Osteoblast (primary cell): ENCODE measurements at regions not wholly inside any gene's neighbourhood (a gene's known extent, or its start where the extent isn't known, plus 50 kb on each side); places are given as distances from the start of the nearest gene placed in this dataset.

ENCODE experiments used
- DNase-seq: peaks from one replicate; pipeline ENCODE4 v3.0.0; 2011; ENCODE audit warnings: low spot score, mixed read lengths; ENCODE audit not compliant: insufficient read length; ENCODE audit errors: missing footprints
- H2AFZ ChIP-seq: 2 replicates; pipeline ENCODE4 v1.6.0; 2011; ENCODE audit warnings: mild to moderate bottlenecking, low read length
- H3K27ac ChIP-seq: 2 replicates; pipeline ENCODE4 v1.5.1; 2011; ENCODE audit warnings: mild to moderate bottlenecking, low read depth, low read length, moderate library complexity
- H3K27me3 ChIP-seq: 2 replicates; pipeline ENCODE4 v1.6.0; 2012; ENCODE audit warnings: mild to moderate bottlenecking, control low read depth, inconsistent platforms, low read length, moderate library complexity; ENCODE audit not compliant: insufficient read depth
- H3K36me3 ChIP-seq: 2 replicates; pipeline ENCODE4 v1.5.1; 2011; ENCODE audit warnings: mild to moderate bottlenecking, low read length, control low read depth, moderate library complexity; ENCODE audit not compliant: insufficient read depth
- H3K4me1 ChIP-seq: 2 replicates; pipeline ENCODE4 v1.5.1; 2011; ENCODE audit warnings: mild to moderate bottlenecking, low read length, control low read depth, moderate library complexity; ENCODE audit not compliant: insufficient read depth
- H3K4me2 ChIP-seq: 2 replicates; pipeline ENCODE4 v1.6.0; 2011; ENCODE audit warnings: mild to moderate bottlenecking, low read length; ENCODE audit not compliant: insufficient read depth
- H3K4me3 ChIP-seq: fragments of 200-600 bp; sonication (generic); 3 replicates; pipeline ENCODE4 v1.5.1; 2012; ENCODE audit warnings: mild to moderate bottlenecking, low read length, inconsistent platforms; ENCODE audit not compliant: insufficient read depth
- H3K79me2 ChIP-seq: 2 replicates; pipeline ENCODE4 v1.6.0; 2012; ENCODE audit warnings: mild to moderate bottlenecking, low read length, control low read depth, inconsistent platforms; ENCODE audit not compliant: insufficient read depth
- H3K9me3 ChIP-seq: 2 replicates; pipeline ENCODE4 v1.5.1; 2011; ENCODE audit warnings: low read depth, low read length, control low read depth
- H4K20me1 ChIP-seq: 2 replicates; pipeline ENCODE4 v1.6.0; 2012; ENCODE audit warnings: mild to moderate bottlenecking, low read length, control low read depth; ENCODE audit not compliant: insufficient read depth
- TF ChIP-seq, protein P1 (sequence below): IDR thresholded peaks from 2 replicates; pipeline ENCODE4 v1.5.1; 2011; ENCODE audit warnings: mild to moderate bottlenecking, low read depth, low read length, moderate library complexity; ENCODE audit errors: extremely low read depth

- H3K4me3 ChIP-seq = no peak overlapping the region
- no peak overlapping the region for H3K27ac ChIP-seq
- H3K4me2 ChIP-seq = no peak overlapping the region
- no peak for DNase-seq
- no peaks in the 10 kb centered on the region for H3K4me1 ChIP-seq
- H3K9me3 ChIP-seq = no peaks in the 10 kb centered on the region
- no peaks in the 10 kb centered on the region for H3K27me3 ChIP-seq
- H2AFZ ChIP-seq = no peak overlapping the region
- H3K36me3 ChIP-seq = no peaks in the 10 kb centered on the region
- TF ChIP-seq, protein P1, sequence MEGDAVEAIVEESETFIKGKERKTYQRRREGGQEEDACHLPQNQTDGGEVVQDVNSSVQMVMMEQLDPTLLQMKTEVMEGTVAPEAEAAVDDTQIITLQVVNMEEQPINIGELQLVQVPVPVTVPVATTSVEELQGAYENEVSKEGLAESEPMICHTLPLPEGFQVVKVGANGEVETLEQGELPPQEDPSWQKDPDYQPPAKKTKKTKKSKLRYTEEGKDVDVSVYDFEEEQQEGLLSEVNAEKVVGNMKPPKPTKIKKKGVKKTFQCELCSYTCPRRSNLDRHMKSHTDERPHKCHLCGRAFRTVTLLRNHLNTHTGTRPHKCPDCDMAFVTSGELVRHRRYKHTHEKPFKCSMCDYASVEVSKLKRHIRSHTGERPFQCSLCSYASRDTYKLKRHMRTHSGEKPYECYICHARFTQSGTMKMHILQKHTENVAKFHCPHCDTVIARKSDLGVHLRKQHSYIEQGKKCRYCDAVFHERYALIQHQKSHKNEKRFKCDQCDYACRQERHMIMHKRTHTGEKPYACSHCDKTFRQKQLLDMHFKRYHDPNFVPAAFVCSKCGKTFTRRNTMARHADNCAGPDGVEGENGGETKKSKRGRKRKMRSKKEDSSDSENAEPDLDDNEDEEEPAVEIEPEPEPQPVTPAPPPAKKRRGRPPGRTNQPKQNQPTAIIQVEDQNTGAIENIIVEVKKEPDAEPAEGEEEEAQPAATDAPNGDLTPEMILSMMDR = no peak
- no peaks in the 10 kb centered on the region for H3K79me2 ChIP-seq
- H4K20me1 ChIP-seq = no peaks in the 10 kb centered on the region
Observed at GRCh38 chr5:44613936-44614335, 194.8 kb upstream of the MRPS30 start.

GRCh38 chr5:44605926-44606325, 202.8 kb upstream of the MRPS30 start:
- Histone ChIP-seq H3K27ac (no peak overlapping the region), H2AFZ (no peak overlapping the region), H3K27me3 (no peaks in the 10 kb centered on the region), H3K4me3 (no peak overlapping the region), H3K9me3 (no peaks in the 10 kb centered on the region), H3K36me3 (no peaks in the 10 kb centered on the region), H4K20me1 (no peaks in the 10 kb centered on the region), H3K79me2 (no peaks in the 10 kb centered on the region), H3K4me2 (no peak overlapping the region), H3K4me1 (no peaks in the 10 kb centered on the region)
- DNase-seq = no peak
- TF ChIP-seq, protein P1 = no peak

DNA sequence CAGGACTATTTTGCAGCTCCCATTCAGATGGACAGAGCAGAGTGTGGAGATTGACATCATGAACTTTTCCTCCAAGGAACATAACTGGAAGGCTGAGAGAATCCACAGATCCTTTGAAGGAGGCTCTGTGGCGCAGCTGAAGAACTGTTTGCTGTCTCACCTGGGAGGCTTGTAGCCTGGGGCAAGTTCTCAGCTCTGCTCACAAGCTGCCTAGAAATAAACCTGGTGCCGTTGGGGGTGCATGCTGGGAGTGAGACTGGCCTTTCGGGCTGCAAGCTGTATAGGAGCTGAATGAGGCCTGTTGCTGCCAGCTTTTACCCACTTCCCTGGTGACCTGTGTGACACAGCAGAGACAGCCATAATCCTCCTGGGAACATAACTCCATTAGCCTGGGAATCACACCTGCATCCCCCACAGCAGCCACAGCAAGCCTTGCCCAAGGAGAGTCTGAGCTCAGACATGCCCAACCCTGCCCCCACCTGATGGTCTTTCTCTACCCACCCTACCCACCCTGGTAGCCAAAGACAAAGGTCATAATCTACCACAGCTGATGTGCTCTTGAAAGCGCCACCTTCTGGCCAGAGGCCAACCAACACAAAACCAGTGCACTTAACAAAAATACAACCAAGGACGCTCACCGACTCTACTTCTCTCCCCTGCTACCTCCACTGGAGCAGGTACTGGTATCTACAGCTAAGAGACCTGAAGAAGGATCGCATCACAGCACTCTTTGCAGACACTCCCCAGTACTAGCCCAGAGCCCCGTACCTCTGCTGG, 205.1 kb upstream of the MRPS30 start:
- no peak overlapping the region for H3K4me3 ChIP-seq
- H2AFZ ChIP-seq = no peak overlapping the region

DNA sequence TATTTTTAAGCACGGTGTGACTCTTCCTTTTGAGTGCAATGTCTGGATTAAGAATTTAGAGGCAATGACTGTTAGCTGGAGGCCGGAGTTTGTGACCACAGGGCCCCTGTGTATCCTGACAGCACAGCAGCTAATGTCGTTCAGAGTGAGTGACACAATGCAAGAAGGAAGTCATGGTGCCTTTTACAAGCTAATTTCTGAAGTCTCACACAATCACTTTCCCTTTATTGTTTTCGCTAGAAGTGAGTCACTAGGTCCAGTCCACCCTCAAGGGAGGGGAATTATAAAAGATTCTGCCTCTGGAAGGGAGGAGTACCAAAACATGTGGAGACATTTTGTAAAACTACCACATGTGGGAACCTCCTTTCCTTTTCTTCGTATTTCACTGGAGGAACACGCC, 185.5 kb upstream of the FGF10 start:
- Histone ChIP-seq H3K36me3 (no peaks in the 10 kb centered on the region), H4K20me1 (no peaks in the 10 kb centered on the region), H3K4me1 (no peaks in the 10 kb centered on the region), H3K4me2 (no peak overlapping the region), H3K27ac (no peak overlapping the region), H2AFZ (no peak overlapping the region), H3K9me3 (peaks cover 2% of the 10 kb centered on the region), H3K79me2 (no peaks in the 10 kb centered on the region), H3K27me3 (no peaks in the 10 kb centered on the region), H3K4me3 (no peak overlapping the region)
- no peak for DNase-seq
- TF ChIP-seq, protein P1 = no peak

More for the DNA sequence above, 205.1 kb upstream of the MRPS30 start:
- Histone ChIP-seq H4K20me1 (no peaks in the 10 kb centered on the region), H3K4me2 (no peak overlapping the region), H3K27me3 (no peaks in the 10 kb centered on the region), H3K27ac (no peak overlapping the region), H3K4me1 (no peaks in the 10 kb centered on the region), H3K9me3 (no peaks in the 10 kb centered on the region), H3K79me2 (no peaks in the 10 kb centered on the region), H3K36me3 (no peaks in the 10 kb centered on the region)
- DNase-seq = no peak
- TF ChIP-seq, protein P1 = no peak
